Activated B cell treated with CpG ODN at 0.5 μM for 24 hours (primary cell): ENCODE measurements at regions not wholly inside any gene's neighbourhood (a gene's known extent, or its start where the extent isn't known, plus 50 kb on each side); places are given as distances from the start of the nearest gene placed in this dataset.

Source experiments
- ATAC-seq: fragments of 200-7000 bp; cut with Tn5 transposase; one replicate; pipeline ENCODE4 v1.10.0; 2021; ENCODE audit warnings: low read depth, mild to moderate bottlenecking, moderate library complexity
- CTCF ChIA-PET: fragments of 350-600 bp; sonication (Branson Sonifier 250); formaldehyde crosslinking; loops from one replicate; lab custom pipeline; 2021; ENCODE audit warnings: antibody characterized with exemption; lab: Charles Lee
- POLR2A ChIA-PET: fragments of 350-600 bp; sonication (Branson Sonifier 250); formaldehyde crosslinking; loops from one replicate; lab custom pipeline; 2021; ENCODE audit warnings: antibody characterized with exemption; lab: Charles Lee
- DNase-seq: peaks from one replicate; pipeline ENCODE4 v3.0.0; 2022
- H3K27ac Mint-ChIP-seq: one replicate; pipeline ENCODE4 v1.8.0; 2020; ENCODE audit warnings: mixed read lengths
- H3K27me3 Mint-ChIP-seq: one replicate; pipeline ENCODE4 v1.8.0; 2021; ENCODE audit warnings: mixed read lengths
- H3K36me3 Mint-ChIP-seq: one replicate; pipeline ENCODE4 v1.8.0; 2021; ENCODE audit warnings: low read depth, mixed read lengths
- H3K4me1 Mint-ChIP-seq: one replicate; pipeline ENCODE4 v1.8.0; 2021; ENCODE audit warnings: mixed read lengths
- H3K4me3 Mint-ChIP-seq: one replicate; pipeline ENCODE4 v1.8.0; 2020; ENCODE audit warnings: mild to moderate bottlenecking, mixed read lengths
- H3K9me3 Mint-ChIP-seq: one replicate; pipeline ENCODE4 v1.8.0; 2020; ENCODE audit warnings: mixed read lengths
- CTCF ChIP-seq: fragments of 200-600 bp; IDR thresholded peaks from one replicate; pipeline ENCODE4 v1.8.0; 2022; ENCODE audit warnings: antibody characterized with exemption, mild to moderate bottlenecking
- intact Hi-C: fragments of 100-400 bp; cut with micrococcal nuclease; formaldehyde crosslinking; loops from one replicate; pipeline ENCODE4 v1.15.1; 2024

GRCh38 chr13:62173958-62174357 lies 758.3 kb upstream of the PCDH20 start:
- intact Hi-C loops: no loop called here
- Mint-ChIP-seq H3K4me3 (no peak overlapping the region), H3K27me3 (no peaks in the 10 kb centered on the region), H3K27ac (no peak overlapping the region), H3K9me3 (peaks cover 6% of the 10 kb centered on the region), H3K4me1 (no peaks in the 10 kb centered on the region), H3K36me3 (no peaks in the 10 kb centered on the region)
- ATAC-seq: no peak
- TF ChIP-seq CTCF: no peak
- POLR2A ChIA-PET: no interaction called here
- no peak for DNase-seq
- CTCF ChIA-PET: no interaction called here

- ATAC-seq (no peak), DNase-seq (no peak)
- Mint-ChIP-seq H3K36me3 (no peaks in the 10 kb centered on the region), H3K4me3 (no peak overlapping the region), H3K4me1 (no peaks in the 10 kb centered on the region), H3K27ac (no peak overlapping the region), H3K27me3 (no peaks in the 10 kb centered on the region), H3K9me3 (peaks cover 6% of the 10 kb centered on the region)
- intact Hi-C loops: no loop called here
- TF ChIP-seq CTCF: no peak
- CTCF ChIA-PET: no interaction called here
- POLR2A ChIA-PET: no interaction called here
Observed at GRCh38 chr13:62171697-62172096, 756.0 kb upstream of the PCDH20 start.

GRCh38 chr13:62168891-62169290 lies 753.2 kb upstream of the PCDH20 start:
- H3K36me3 Mint-ChIP-seq: no peaks in the 10 kb centered on the region
- no peak for TF ChIP-seq CTCF
- no peak overlapping the region for H3K27ac Mint-ChIP-seq
- no peaks in the 10 kb centered on the region for H3K4me1 Mint-ChIP-seq
- intact Hi-C loops: no loop called here
- ATAC-seq (no peak), DNase-seq (no peak)
- H3K9me3 Mint-ChIP-seq: peaks cover 6% of the 10 kb centered on the region
- POLR2A ChIA-PET: no interaction called here
- no peak overlapping the region for H3K4me3 Mint-ChIP-seq
- no peaks in the 10 kb centered on the region for H3K27me3 Mint-ChIP-seq
- CTCF ChIA-PET: no interaction called here

- no peak for TF ChIP-seq CTCF
- Mint-ChIP-seq H3K27ac (no peak overlapping the region), H3K9me3 (peaks cover 6% of the 10 kb centered on the region), H3K36me3 (no peaks in the 10 kb centered on the region), H3K4me1 (no peaks in the 10 kb centered on the region), H3K4me3 (no peak overlapping the region), H3K27me3 (no peaks in the 10 kb centered on the region)
- ChIA-PET POLR2A (no interaction called here), CTCF (no interaction called here)
- no peak for ATAC-seq
- no peak for DNase-seq
- intact Hi-C loops: no loop called here
Observed at GRCh38 chr13:62167650-62168172, 752.1 kb upstream of the PCDH20 start.

- H3K27ac Mint-ChIP-seq: no peak overlapping the region
- H3K36me3 Mint-ChIP-seq: no peaks in the 10 kb centered on the region
- ChIA-PET POLR2A (no interaction called here), CTCF (no interaction called here)
- H3K27me3 Mint-ChIP-seq: no peaks in the 10 kb centered on the region
- H3K9me3 Mint-ChIP-seq: peaks cover 4% of the 10 kb centered on the region
- no peaks in the 10 kb centered on the region for H3K4me1 Mint-ChIP-seq
- DNase-seq (no peak), ATAC-seq (no peak)
- TF ChIP-seq CTCF: no peak
- intact Hi-C loops: no loop called here
- no peak overlapping the region for H3K4me3 Mint-ChIP-seq
Observed at GRCh38 chr13:62162860-62163259, 747.2 kb upstream of the PCDH20 start.
